K562 (cell line): ENCODE measurements at regions not wholly inside any gene's neighbourhood (a gene's known extent, or its start where the extent isn't known, plus 50 kb on each side); places are given as distances from the start of the nearest gene placed in this dataset.

Experiments used
- ATAC-seq: fragments of 200-7000 bp; cut with Tn5 transposase; 3 replicates; pipeline ENCODE4 v1.9.1; 2020; ENCODE audit warnings: moderate library complexity
- BruUV-seq: library from RNA; stranded (reverse); fragments of 400-500 nt; replicated peaks from 2 replicates; lab custom pipeline; 2021; lab: Mats Ljungman, UMichigan
- CTCF ChIA-PET: fragments of 300-600 bp; formaldehyde crosslinking; extraction: SDS; loops from one replicate; lab custom pipeline; 2021; ENCODE audit warnings: low intra/inter-chr PET ratio; lab: Yijun Ruan, JAX
- POLR2A ChIA-PET: fragments of 300-600, 350-650 bp; sonication (Branson Sonifier 250); formaldehyde crosslinking; extraction: SDS; loops from one replicate; lab custom pipeline; 2021; ENCODE audit warnings: antibody characterized with exemption, inconsistent platforms; lab: Yijun Ruan, JAX
- DNase-seq, 4 experiments: peaks; one replicate each; pipeline versions ENCODE4 v3.0.0 to v3.0.0-alpha.2; 2011 to 2018; ENCODE audit warnings: low spot score in 3 of 4, mixed read lengths in 3 of 4; ENCODE audit errors: extremely low read depth in 1 of 4
- FAIRE-seq: peaks from 2 replicates; lab custom pipeline; 2011; peaks lifted over from hg19 to GRCh38; lab: Jason Lieb, UNC
- H2AFZ ChIP-seq: 2 replicates; pipeline ENCODE4 v1.6.0; 2011; ENCODE audit warnings: low read depth, low read length, control low read depth, inconsistent platforms
- H3K27ac ChIP-seq: fragments of 200-600 bp; 3 replicates; pipeline ENCODE4 v1.8.0; 2011; ENCODE audit warnings: low read depth, mild to moderate bottlenecking, control low read depth, inconsistent platforms, low read length, moderate library complexity, mixed read lengths; ENCODE audit errors: extremely low read depth
- H3K27me3 ChIP-seq, 2 experiments: fragments of 300-600 bp in 1 of 2; 2 replicates in 1 of 2; 3 replicates in 1 of 2; pipeline versions ENCODE4 v1.6.0 to v1.8.0; 2011; ENCODE audit warnings: inconsistent platforms in 2 of 2, low read length in 2 of 2, mild to moderate bottlenecking in 1 of 2, mixed read lengths in 1 of 2, moderate library complexity in 1 of 2; ENCODE audit not compliant: control insufficient read depth in 2 of 2, insufficient read depth in 2 of 2
- H3K36me3 ChIP-seq: fragments of 300-600 bp; 3 replicates; pipeline ENCODE4 v1.8.0; 2011; ENCODE audit warnings: mild to moderate bottlenecking, low read length, inconsistent platforms; ENCODE audit not compliant: control insufficient read depth, insufficient read depth
- H3K4me1 ChIP-seq, 2 experiments: fragments of 200-600 bp in 1 of 2; replicated peaks in 1 of 2; 2 replicates in 1 of 2; 3 replicates in 1 of 2; pipeline versions ENCODE4 v1.5.1 to v1.8.0; 2011; ENCODE audit warnings: inconsistent platforms in 2 of 2, low read length in 2 of 2, mild to moderate bottlenecking in 1 of 2, mixed read lengths in 1 of 2, moderate library complexity in 1 of 2; ENCODE audit not compliant: control insufficient read depth in 2 of 2, insufficient read depth in 2 of 2
- H3K4me2 ChIP-seq: 2 replicates; pipeline ENCODE4 v1.6.1; 2011; ENCODE audit warnings: low read length, control low read depth, inconsistent platforms, mixed read lengths; ENCODE audit not compliant: insufficient read depth
- H3K4me3 ChIP-seq: fragments of 200-600 bp; sonication (generic), shearing (Covaris generic); 2 replicates; pipeline ENCODE4 v1.5.1; 2016; ENCODE audit warnings: control low read depth, inconsistent platforms
- H3K79me2 ChIP-seq: fragments of 200-600 bp; 3 replicates; pipeline ENCODE4 v1.8.0; 2011; ENCODE audit warnings: low read length, inconsistent platforms; ENCODE audit not compliant: control insufficient read depth, insufficient read depth
- H3K9ac ChIP-seq, 2 experiments: 2 replicates each; pipeline versions ENCODE4 v1.6.0 to v1.6.1; 2011; ENCODE audit warnings: low read depth in 2 of 2, low read length in 2 of 2, control low read depth in 1 of 2, inconsistent platforms in 1 of 2, mild to moderate bottlenecking in 1 of 2, mixed read lengths in 1 of 2; ENCODE audit not compliant: insufficient read depth in 1 of 2
- H3K9me1 ChIP-seq: one replicate; pipeline ENCODE4 v1.6.0; 2011; ENCODE audit warnings: inconsistent platforms, mild to moderate bottlenecking, low read length, moderate library complexity; ENCODE audit not compliant: control insufficient read depth, insufficient read depth
- H3K9me3 ChIP-seq: replicated peaks from 2 replicates; pipeline ENCODE4 v1.5.1; 2011; ENCODE audit warnings: low read depth, low read length, inconsistent platforms; ENCODE audit not compliant: control insufficient read depth, insufficient read depth
- H4K20me1 ChIP-seq: replicated peaks from 2 replicates; pipeline ENCODE4 v1.6.1; 2011; ENCODE audit warnings: low read length, inconsistent platforms, mixed read lengths; ENCODE audit not compliant: control insufficient read depth, insufficient read depth
- GMEB1 ChIP-seq: fragments of 250-450 bp; sonication (Bioruptor Pico); IDR thresholded peaks from 2 replicates; pipeline ENCODE4 v1.4.0; 2020; ENCODE audit warnings: mild to moderate bottlenecking
- HEY1 ChIP-seq: fragments of 250-450 bp; sonication (Bioruptor Pico); IDR thresholded peaks from 2 replicates; pipeline ENCODE4 v1.5.0; 2020; ENCODE audit warnings: mild to moderate bottlenecking, moderate library complexity, borderline replicate concordance
- SRSF1 ChIP-seq: fragments of 200-400 bp; formaldehyde crosslinking; IDR thresholded peaks from 2 replicates; pipeline ENCODE4 v1.6.1; 2017; ENCODE audit warnings: mild to moderate bottlenecking, low read depth, low read length, moderate library complexity
- USF1 ChIP-seq: sonication (generic); formaldehyde crosslinking; IDR thresholded peaks from 2 replicates; pipeline ENCODE4 v1.9.0; 2022; ENCODE audit warnings: mild to moderate bottlenecking, missing genetic modification reagents
- ZSCAN29 ChIP-seq: fragments of 450-650 bp; IDR thresholded peaks from 2 replicates; pipeline ENCODE4 v1.6.1; 2017
- WGBS: fragments of 100-300 bp; shearing (Covaris generic); methylation state at CpG from one replicate; pipeline ENCODE4 v1.1.6; 2016; ENCODE audit warnings: low coverage, mixed read lengths; ENCODE audit not compliant: insufficient coverage; ENCODE audit errors: missing lambda C conversion rate; 5-methylcytosine and 5-hydroxymethylcytosine counted together
- in situ Hi-C: fragments of 300-500 bp; cut with MboI; formaldehyde crosslinking; loops from 4 replicates; pipeline ENCODE4 v1.15.0; 2018; ENCODE audit warnings: inconsistent platforms, mixed read lengths
- intact Hi-C: fragments of 100-400 bp; cut with micrococcal nuclease; formaldehyde crosslinking; loops from 2 replicates; pipeline ENCODE4 v1.14.2; 2022

- peaks cover 6% of the 10 kb centered on the region for H3K9me3 ChIP-seq
- FAIRE-seq = no peak
- H4K20me1 ChIP-seq = no peaks in the 10 kb centered on the region
- in situ Hi-C loops (no loop called here), intact Hi-C loops (no loop called here)
- H3K79me2 ChIP-seq = no peaks in the 10 kb centered on the region
- BruUV-seq = no TSS peak
- H3K9ac ChIP-seq = no peak overlapping the region
- POLR2A ChIA-PET = interaction anchor here (0.8 kb wide), 1 partner anchor 20 kb away, joined by 3 read pairs; no protein-coding TSS in a partner anchor
- H3K27me3 ChIP-seq = no peaks in the 10 kb centered on the region
- TF ChIP-seq SRSF1 = no peak
- no peak for TF ChIP-seq HEY1 (CRISPR knock-in tag)
- TF ChIP-seq ZSCAN29 = no peak
- TF ChIP-seq USF1 (CRISPR knock-in tag) = no peak
- TF ChIP-seq GMEB1 = no peak
- H3K4me1 ChIP-seq = no peaks in the 10 kb centered on the region
- no peak for ATAC-seq
- no peaks in the 10 kb centered on the region for H3K36me3 ChIP-seq
- 10% methylated on average over 2 of the region's 2 CpGs for WGBS
- no peak overlapping the region for H3K4me2 ChIP-seq
- CTCF ChIA-PET = no interaction called here
- H2AFZ ChIP-seq = peak overlapping the region; percentile 12; the same call in 1 of the 2 replicates
- no peak overlapping the region for H3K27ac ChIP-seq
- no peak overlapping the region for H3K4me3 ChIP-seq
- H3K9me1 ChIP-seq = no peaks in the 10 kb centered on the region
- DNase-seq = no peak
These were observed 448.0 kb upstream of the ZEB2 start for GRCh38 chr2:144967961-144968360.
